GM12874 (cell line): ENCODE measurements at regions not wholly inside any gene's neighbourhood (a gene's known extent, or its start where the extent isn't known, plus 50 kb on each side); places are given as distances from the start of the nearest gene placed in this dataset.

Experiments used
- CTCF ChIP-seq: IDR thresholded peaks from 2 replicates; pipeline ENCODE4 v1.5.1; 2011; ENCODE audit warnings: low read depth, mild to moderate bottlenecking, control low read depth, low read length, moderate library complexity; ENCODE audit not compliant: insufficient read depth

DNA sequence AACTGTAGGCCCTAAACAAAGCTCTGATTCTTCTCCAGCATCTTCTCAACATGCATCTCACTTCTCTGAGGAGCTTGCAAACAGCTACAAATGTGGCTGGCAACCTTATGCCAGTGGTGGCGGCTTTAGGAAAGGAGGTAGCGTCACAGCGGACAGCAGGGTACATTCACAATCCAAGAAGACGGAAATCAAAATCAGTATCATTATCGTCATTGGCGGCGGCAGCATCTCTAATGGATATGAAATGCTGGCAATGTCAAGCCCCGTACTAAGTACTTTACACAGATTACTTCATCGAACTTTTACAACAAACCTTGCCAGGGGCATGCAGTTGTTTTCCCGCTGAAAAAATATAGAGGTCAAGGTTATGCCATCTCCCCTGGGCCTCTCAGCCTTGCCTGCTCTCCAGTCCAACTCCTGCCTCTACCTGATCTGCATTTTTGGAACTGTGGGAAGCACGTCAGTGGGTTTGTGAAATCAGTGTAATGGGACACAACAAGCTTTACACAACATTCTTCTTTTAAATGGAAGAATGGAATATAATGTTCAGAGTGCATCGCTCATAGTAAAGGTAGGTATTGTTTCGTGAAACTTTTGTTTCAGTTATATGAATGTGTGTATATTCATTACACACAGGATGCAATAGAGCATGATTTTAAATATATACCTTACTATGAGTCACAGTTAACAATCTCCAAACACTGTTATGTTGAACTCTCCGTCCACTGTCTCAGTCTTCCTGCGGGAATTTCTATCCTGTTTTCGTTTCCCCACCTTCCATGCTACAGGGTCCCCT, 152.9 kb downstream of the TTC32 start:
- no peak for TF ChIP-seq CTCF

- no peak for TF ChIP-seq CTCF
These were observed 153.8 kb downstream of the TTC32 start for GRCh38 chr2:19748073-19748375.

DNA sequence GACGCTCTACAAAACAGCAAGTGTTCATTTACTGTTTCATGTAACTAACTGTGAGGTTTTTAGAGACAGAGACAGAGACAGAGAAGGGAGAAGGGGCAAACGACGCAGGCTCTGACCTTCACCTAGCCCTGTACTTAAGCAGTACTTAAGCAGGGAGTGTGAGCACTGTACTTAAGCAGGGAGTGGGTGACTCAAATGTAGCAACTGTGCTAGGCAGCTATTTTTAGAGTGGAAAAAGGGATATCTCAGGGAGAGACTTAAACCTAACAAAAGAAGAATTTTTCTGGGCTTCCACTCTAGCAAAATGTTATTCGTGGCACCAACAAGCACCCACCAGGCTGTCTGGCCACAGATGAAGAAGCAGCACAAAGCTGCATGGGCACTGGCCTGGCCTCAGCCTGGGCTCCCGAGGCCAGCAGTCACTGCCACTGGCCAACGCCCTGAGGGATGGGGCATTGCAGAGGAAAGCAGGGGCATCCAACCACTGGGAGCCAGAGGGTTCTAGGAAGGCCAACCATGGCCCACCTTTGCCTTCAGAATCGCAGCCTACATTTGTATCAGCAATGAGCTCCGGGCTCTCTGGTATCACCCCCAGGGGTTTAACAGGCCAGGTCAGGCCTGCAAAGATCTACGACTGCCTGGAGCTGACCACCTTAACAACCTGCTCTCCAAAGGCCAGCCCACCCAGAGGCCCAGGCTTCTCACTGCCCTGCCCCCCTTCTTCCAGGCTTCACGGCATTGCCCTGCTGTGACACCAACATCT, 154.3 kb downstream of the TTC32 start:
- no peak for TF ChIP-seq CTCF

GRCh38 chr2:19746611-19747309, 155.0 kb downstream of the TTC32 start:
- TF ChIP-seq CTCF: peak; percentile 43

- TF ChIP-seq CTCF: no peak
These were observed 155.6 kb downstream of the TTC32 start for GRCh38 chr2:19746137-19746600.

- no peak for TF ChIP-seq CTCF
These were observed 156.3 kb downstream of the TTC32 start for GRCh38 chr2:19745318-19746136.
